DMS79 treated with DMSO at 0.1 percent for 48 hours (cell line): ENCODE measurements at regions not wholly inside any gene's neighbourhood (a gene's known extent, or its start where the extent isn't known, plus 50 kb on each side); places are given as distances from the start of the nearest gene placed in this dataset.

Experiments
- DNase-seq: peaks from one replicate; lab custom pipeline; 2025; lab: John Stamatoyannopoulos, UW

DNA sequence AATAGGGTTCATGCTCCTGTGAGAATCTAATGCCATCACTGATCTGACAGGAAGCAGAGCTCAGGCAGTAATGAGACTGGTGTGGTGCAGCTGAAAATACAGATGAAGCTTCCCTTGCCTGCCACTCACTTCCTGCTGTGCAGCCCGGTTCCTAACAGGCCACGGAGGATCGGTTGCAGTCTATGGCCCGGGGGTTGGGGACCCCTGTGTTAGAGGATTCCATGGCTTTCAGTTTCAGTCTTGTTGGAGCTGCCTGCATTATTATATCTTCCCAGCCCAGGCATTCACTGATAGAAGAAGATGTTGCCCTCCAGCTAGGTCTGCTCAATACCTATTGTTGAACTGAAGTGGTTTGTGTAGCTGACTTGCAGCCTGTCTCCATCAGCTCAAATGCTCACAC lies 1298.8 kb downstream of the TYW1 start:
- DNase-seq: no peak

DNA sequence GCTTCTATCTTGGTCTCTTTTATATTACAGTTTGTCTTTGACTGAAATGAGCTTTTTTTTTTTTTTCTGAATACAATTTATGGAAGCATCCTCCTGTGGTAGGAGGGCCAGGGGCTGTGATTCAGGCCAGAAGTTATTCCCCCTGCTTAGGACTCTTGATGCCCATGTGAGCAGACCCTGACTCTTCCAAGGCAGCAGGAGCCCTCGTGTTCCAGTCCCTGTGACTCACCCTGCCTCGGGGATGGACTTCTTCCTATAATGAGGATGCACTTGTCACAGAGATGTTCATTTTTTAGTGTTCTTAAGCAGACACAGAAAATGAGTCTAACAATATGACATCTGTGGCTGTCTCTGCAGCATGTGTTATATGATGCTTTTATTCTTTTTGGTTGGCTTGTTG lies 1293.7 kb upstream of the AUTS2 start:
- no peak for DNase-seq

GRCh38 chr7:68306692-68307107 lies 1291.6 kb upstream of the AUTS2 start:
- DNase-seq: no peak

- no peak for DNase-seq
Observed at GRCh38 chr7:68309271-68309670, 1289.0 kb upstream of the AUTS2 start.

DNA sequence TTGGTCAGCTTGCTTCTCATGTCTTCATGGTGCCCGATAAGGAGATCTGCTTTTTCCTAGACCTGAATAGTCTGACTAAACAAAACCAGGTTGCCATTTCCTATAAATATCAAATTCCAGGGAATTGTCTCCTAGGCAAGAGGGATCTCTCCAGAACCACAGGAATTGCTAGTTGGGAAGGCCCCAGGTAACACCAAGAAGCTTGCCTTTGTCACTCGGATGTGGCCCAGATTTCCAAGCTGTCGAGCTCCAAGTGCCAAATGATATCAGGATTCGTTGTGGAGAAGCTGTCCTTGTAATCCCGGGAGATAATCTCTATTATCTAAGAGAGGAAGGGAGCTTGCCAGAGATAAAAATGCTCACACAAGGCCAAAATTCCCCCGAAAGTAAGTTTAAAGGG lies 1288.5 kb upstream of the AUTS2 start:
- no peak for DNase-seq

DNA sequence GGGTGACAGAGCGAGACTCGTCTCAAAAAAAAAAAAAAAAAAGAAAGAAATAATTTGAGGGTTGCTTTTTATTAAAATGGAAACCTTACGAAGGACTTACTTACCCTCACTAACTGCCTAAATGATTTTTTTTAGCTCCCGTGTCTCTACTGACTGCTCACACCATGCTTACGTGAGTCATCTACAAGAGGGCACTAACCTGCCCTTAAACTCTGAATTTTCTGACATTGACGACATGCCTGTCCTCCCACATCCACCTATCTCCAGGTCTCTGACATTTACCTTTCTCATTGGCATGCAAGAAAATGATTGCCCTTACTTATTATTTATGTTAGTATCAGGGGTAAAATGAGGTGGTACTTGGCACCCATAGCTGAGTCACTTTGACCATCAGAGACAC lies 1286.3 kb upstream of the AUTS2 start:
- DNase-seq: no peak

DNA sequence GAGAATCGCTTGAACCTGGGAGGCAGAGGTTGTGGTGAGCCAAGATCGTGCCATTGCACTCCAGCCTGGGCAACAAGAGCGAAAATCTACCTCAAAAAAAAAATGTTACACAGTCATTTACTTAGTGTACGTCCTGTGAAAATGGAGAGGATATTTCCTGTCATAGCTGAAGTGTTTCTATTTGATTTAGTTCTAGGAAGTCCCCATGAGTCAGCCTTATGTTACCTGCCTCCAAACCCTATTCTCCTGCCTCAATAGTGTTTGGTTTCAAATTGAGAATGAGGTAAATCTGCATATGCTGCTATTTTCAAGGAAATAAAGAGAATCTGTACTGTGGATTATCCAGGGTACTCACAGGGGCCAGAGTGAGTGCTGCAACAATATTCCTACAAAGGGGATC lies 1284.5 kb upstream of the AUTS2 start:
- no peak for DNase-seq

GRCh38 chr7:68314208-68314607 lies 1284.1 kb upstream of the AUTS2 start:
- DNase-seq: no peak

DNA sequence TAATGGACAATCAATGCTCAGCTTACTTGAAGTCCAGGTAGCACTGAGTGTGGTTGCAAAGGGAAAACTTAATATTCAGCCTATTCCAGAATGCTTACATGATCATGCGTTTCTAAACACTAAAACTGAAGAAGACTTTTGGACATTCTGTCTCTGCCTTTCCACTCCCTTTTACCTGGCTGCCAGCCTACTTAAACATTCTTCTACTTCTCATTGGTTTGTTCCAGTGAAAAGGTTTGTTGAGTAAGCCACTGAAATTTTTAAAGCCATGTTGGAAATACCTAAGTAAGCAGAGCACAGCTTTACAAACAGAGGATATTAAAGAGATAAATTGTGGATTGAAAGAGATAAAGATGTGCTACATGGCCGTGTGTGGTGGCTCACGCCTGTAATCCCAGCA lies 1280.8 kb upstream of the AUTS2 start:
- no peak for DNase-seq

DNA sequence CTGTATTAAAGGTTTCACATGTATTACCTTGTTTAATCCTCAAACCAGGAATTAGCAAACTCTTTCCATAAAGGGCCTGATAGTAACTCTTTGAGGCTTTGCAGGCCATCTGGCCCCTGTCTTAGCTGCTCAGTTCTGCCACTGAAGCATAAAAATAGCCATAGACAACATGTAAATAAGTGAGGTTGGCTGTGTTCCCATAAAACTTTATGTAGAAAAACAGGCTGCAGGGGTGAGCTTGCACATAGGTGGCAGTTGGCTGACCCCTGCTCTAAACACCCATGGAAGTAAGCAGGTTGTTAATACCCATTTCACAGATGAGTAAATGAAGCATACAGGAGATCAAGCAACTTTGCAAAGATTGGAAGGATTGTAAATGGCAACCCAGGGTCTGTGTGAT lies 1279.2 kb upstream of the AUTS2 start:
- DNase-seq: no peak

DNA sequence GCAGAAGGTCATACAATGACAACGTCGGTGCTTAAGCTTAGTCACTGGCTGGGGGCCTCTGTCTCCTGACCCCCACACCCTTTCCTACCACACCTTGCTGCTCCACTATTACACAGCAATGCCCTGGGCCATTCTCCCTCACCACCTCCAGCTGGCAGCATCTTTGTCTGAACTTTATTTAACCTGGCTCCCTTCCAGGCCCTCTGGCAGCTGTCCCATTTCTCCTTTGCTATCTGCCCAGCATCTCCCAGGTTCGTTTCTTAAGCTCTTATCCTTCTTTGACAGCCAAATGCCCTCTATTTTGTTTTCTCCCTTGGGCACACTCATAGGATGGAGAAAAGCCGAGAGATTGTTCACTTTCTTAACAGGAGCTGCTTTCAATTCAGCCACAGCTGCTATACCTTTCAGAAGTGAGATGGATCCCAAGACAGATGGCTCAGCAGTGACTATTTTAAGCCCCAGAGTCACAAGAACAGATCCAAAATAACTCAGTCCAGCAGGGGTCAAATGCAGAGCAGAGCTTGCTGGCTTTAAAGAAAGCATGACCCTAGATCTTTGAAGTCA lies 1277.1 kb upstream of the AUTS2 start:
- peak; percentile 92 for DNase-seq

DNA sequence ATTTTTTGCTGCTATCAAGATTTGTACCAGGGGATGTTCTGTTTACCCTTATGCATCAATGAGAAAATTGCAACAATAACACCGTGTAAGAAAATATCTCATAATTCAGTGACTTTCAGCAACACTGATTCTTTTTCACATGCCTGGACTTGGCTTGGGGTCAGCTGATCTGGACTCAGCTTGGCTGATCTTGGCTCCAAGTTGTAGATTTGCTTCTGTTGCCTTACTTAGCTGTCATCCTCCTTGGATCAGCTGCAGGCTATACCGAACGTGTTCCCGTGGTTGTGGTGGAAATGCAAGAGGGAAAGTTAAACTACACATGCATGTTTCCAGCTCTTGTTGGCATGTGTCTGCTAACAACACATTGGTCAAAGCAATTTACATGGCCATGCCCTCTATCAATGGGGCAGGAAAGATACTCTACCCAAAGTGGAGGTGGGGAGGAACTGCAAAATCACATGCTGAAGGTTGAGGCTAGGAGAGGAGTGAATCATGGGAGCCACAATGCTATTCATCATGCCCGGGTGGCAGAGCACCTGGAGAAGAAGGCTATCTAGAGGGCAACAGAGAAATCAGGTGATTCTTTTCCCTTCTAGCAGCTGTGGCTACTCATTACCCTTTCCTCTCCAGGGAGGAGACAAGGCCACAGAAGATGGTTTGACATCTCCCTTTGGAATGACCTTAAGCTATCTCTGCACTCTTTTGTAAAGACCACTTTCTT lies 1276.3 kb upstream of the AUTS2 start:
- peak; percentile 31 for DNase-seq

GRCh38 chr7:68324621-68325020 lies 1273.7 kb upstream of the AUTS2 start:
- no peak for DNase-seq

- no peak for DNase-seq
Observed at GRCh38 chr7:68334216-68334615, 1264.1 kb upstream of the AUTS2 start.

DNA sequence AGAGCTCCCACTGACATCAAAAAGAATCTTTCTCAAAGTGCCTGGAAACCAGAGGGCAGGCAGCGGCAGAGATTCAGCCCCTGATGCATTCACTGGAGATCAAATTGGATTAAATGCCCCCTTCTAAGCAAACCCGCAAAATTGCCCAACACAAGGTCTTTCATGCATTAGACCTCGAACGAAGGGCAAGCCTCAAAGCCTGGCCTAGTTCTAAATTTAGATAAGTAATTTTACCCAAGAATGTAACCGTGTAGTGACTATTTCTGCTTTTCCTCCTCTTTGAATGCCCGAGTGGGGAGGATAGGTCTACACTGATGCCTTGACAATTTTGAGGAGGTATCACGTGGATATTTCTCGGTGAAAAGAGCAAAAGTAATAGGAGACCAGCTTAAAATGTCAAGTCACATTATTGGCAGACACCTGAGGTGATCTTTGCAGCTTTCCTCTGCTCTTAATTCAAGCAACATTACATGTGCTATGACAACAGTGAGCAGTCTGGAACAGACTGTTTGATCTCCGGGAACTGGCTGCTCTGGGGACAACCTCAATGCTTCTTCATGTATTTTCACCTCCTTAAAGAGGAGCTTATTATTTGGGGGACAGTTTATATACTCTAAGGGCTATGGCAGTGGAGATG lies 1263.5 kb upstream of the AUTS2 start:
- no peak for DNase-seq

GRCh38 chr7:68336594-68336993 lies 1261.7 kb upstream of the AUTS2 start:
- no peak for DNase-seq

GRCh38 chr7:68348401-68348800 lies 1249.9 kb upstream of the AUTS2 start:
- DNase-seq: no peak

- no peak for DNase-seq
Observed at GRCh38 chr7:68362745-68363518, 1235.3 kb upstream of the AUTS2 start.

DNA sequence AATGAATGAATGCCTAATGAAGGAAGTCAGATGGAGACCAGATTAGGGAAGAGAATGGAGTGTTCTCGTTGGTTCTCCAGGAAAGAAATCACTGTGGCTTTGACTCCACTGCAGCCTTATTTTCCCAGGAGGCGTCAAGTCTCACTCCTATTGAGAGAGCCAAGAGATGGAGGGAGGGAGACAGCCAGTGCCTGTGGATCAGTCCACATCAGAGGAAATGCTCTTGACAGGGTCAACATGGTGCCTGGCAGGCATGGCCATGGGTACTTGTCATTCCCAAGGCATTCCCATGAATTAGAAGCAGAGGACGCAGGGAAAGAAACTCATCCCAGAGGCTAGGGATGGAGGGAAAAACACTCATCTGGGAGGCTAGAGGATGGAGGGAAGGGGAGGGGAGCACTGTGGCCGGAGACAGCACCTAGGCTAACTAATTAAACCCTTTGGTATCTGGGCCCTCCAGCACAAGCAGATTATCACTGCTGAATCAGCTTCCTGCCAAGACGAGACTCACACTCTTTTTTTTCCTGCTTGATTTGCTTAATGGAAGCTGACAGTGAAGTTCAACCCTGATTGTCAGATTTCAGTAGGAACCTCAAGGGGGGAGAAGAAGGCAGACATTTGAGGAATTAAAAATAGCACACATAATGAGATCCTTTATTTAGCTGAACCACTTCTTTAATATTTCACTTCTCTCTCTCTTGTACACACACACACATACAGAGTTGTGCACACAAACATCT lies 1233.2 kb upstream of the AUTS2 start:
- no peak for DNase-seq

DNA sequence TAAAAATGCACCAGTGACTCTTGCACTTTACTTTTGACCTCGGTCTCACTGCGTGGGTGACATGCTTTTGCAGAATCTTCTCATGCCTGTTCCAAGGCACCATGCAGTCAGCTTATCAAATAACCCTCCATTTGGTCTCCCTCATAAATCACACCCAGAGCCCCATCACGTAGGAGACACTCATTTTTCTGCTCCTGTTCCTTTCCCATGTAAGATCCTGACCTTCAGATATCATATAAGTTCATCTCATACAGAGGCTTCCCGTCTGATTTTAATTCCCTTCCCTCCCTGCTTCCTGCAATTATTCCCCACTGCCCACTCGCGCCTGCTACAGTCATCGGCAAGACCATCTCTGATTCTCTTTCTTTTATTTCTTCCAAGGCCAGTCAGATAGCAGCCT lies 1226.3 kb upstream of the AUTS2 start:
- no peak for DNase-seq

- DNase-seq: no peak
Observed at GRCh38 chr7:68376131-68376661, 1222.1 kb upstream of the AUTS2 start.

DNA sequence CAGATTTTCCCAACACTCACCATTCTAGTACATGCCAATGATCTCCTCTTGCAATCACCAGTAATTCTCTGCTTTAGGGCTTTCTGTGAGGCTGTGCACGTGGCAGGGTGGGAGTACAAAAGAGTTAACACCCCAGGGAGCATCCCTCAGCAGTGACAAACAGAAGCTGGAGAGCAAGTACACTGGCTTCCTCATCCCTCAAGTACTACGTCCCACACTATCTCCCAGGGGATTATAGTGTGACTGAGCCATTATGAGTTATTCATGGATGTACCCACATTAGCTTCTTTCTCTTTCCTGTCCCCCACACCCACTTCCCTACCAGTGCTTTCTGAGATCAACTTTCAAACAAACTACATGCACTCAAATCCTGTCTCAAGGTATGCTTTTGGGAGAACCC lies 1216.5 kb upstream of the AUTS2 start:
- no peak for DNase-seq
